Fibroblast of lung (primary cell): ENCODE measurements at regions not wholly inside any gene's neighbourhood (a gene's known extent, or its start where the extent isn't known, plus 50 kb on each side); places are given as distances from the start of the nearest gene placed in this dataset.

Source experiments
- DNase-seq, 2 donors: peaks; one replicate each; pipeline versions ENCODE4 v3.0.0 to v3.0.0-alpha.2; 2010; ENCODE audit warnings: low read depth in 2 of 2
- H2AFZ ChIP-seq: 2 replicates; pipeline ENCODE4 v1.5.1; 2012; ENCODE audit warnings: low read length, control low read depth, inconsistent platforms
- H3K27ac ChIP-seq: 2 replicates; pipeline ENCODE4 v1.5.1; 2011; ENCODE audit warnings: low read length, control low read depth; ENCODE audit not compliant: insufficient read depth
- H3K27me3 ChIP-seq: 2 replicates; pipeline ENCODE4 v1.5.1; 2011; ENCODE audit warnings: mild to moderate bottlenecking, low read length; ENCODE audit not compliant: control insufficient read depth, insufficient read depth
- H3K36me3 ChIP-seq: 2 replicates; pipeline ENCODE4 v1.5.1; 2011; ENCODE audit warnings: low read length; ENCODE audit not compliant: control insufficient read depth, insufficient read depth
- H3K4me1 ChIP-seq: 2 replicates; pipeline ENCODE4 v1.5.1; 2011; ENCODE audit warnings: low read length; ENCODE audit not compliant: control insufficient read depth, insufficient read depth; ENCODE audit errors: extremely low read depth
- H3K4me2 ChIP-seq: 2 replicates; pipeline ENCODE4 v1.5.1; 2011; ENCODE audit warnings: low read length, control low read depth; ENCODE audit not compliant: insufficient read depth; ENCODE audit errors: extremely low read depth
- H3K4me3 ChIP-seq, 4 experiments: fragments of 200-600 bp in 1 of 4; sonication (generic) in 1 of 4; replicated peaks in 1 of 4; 2 replicates each; pipeline ENCODE4 v1.5.1; 2011 to 2016; ENCODE audit warnings: low read length in 4 of 4, low read depth in 3 of 4, mild to moderate bottlenecking in 3 of 4, control low read depth in 2 of 4, inconsistent platforms in 1 of 4, mixed read lengths in 1 of 4; ENCODE audit not compliant: insufficient read depth in 1 of 4; ENCODE audit errors: control extremely low read depth in 1 of 4
- H3K79me2 ChIP-seq: 2 replicates; pipeline ENCODE4 v1.5.1; 2012; ENCODE audit warnings: mild to moderate bottlenecking, low read length, inconsistent platforms; ENCODE audit not compliant: control insufficient read depth, insufficient read depth
- H3K9ac ChIP-seq: 2 replicates; pipeline ENCODE4 v1.5.1; 2011; ENCODE audit warnings: mild to moderate bottlenecking, low read length, control low read depth; ENCODE audit not compliant: insufficient read depth
- H3K9me3 ChIP-seq: 2 replicates; pipeline ENCODE4 v1.5.1; 2012; ENCODE audit warnings: low read depth, low read length; ENCODE audit not compliant: control insufficient read depth, insufficient read depth
- H4K20me1 ChIP-seq: 2 replicates; pipeline ENCODE4 v1.5.1; 2011; ENCODE audit warnings: low read length; ENCODE audit not compliant: control insufficient read depth, insufficient read depth; ENCODE audit errors: extremely low read depth
- CTCF ChIP-seq, 2 donors: IDR thresholded peaks in 1 of 2; conservative IDR thresholded peaks in 1 of 2; 1 replicate in 1 of 2; 2 replicates in 1 of 2; pipeline ENCODE4 v1.5.1; 2011 to 2012; ENCODE audit warnings: low read length in 2 of 2, control low read depth in 1 of 2, inconsistent platforms in 1 of 2, low read depth in 1 of 2, mild to moderate bottlenecking in 1 of 2
- EZH2 ChIP-seq: IDR thresholded peaks from 2 replicates; pipeline ENCODE4 v1.5.1; 2012; ENCODE audit warnings: low read length, control low read depth, mild to moderate bottlenecking; ENCODE audit errors: missing control alignments

GRCh38 chr11:92061456-92062062 lies 163.1 kb upstream of the FAT3 start:
- Histone ChIP-seq H2AFZ (no peak overlapping the region), H3K27ac (no peak overlapping the region), H3K79me2 (no peaks in the 10 kb centered on the region), H3K4me1 (no peaks in the 10 kb centered on the region), H3K27me3 (no peaks in the 10 kb centered on the region), H4K20me1 (no peaks in the 10 kb centered on the region), H3K4me2 (no peak overlapping the region), H3K9me3 (no peaks in the 10 kb centered on the region), H3K9ac (no peak overlapping the region), H3K4me3 (no peak overlapping the region), H3K36me3 (no peaks in the 10 kb centered on the region)
- TF ChIP-seq EZH2 (no peak), CTCF (conservative IDR thresholded peaks at IDR 0.05 in 1 of 2, IDR thresholded peaks at IDR 0.05 in 1 of 2; ENCODE audit: low read depth in 1 of 2, low read length in 2 of 2) (no peak)
- DNase-seq, result no peak

GRCh38 chr11:92057849-92058442 lies 166.7 kb upstream of the FAT3 start:
- H2AFZ ChIP-seq, result no peak overlapping the region
- H3K9ac ChIP-seq, result no peak overlapping the region
- no peak overlapping the region for H3K4me3 ChIP-seq
- H3K36me3 ChIP-seq, result no peaks in the 10 kb centered on the region
- H3K27ac ChIP-seq, result no peak overlapping the region
- TF ChIP-seq EZH2 (no peak), CTCF (conservative IDR thresholded peaks at IDR 0.05 in 1 of 2, IDR thresholded peaks at IDR 0.05 in 1 of 2; ENCODE audit: low read depth in 1 of 2, low read length in 2 of 2) (no peak)
- no peaks in the 10 kb centered on the region for H3K27me3 ChIP-seq
- H4K20me1 ChIP-seq, result no peaks in the 10 kb centered on the region
- no peaks in the 10 kb centered on the region for H3K79me2 ChIP-seq
- no peak for DNase-seq
- H3K9me3 ChIP-seq, result no peaks in the 10 kb centered on the region
- no peak overlapping the region for H3K4me2 ChIP-seq
- no peaks in the 10 kb centered on the region for H3K4me1 ChIP-seq

- H3K79me2 ChIP-seq, result no peaks in the 10 kb centered on the region
- no peaks in the 10 kb centered on the region for H3K4me1 ChIP-seq
- TF ChIP-seq EZH2 (no peak), CTCF (conservative IDR thresholded peaks at IDR 0.05 in 1 of 2, IDR thresholded peaks at IDR 0.05 in 1 of 2; ENCODE audit: low read depth in 1 of 2, low read length in 2 of 2) (no peak)
- no peak overlapping the region for H2AFZ ChIP-seq
- no peaks in the 10 kb centered on the region for H3K27me3 ChIP-seq
- no peak overlapping the region for H3K27ac ChIP-seq
- no peak overlapping the region for H3K4me2 ChIP-seq
- H3K4me3 ChIP-seq, result no peak overlapping the region
- H3K9me3 ChIP-seq, result no peaks in the 10 kb centered on the region
- H3K36me3 ChIP-seq, result no peaks in the 10 kb centered on the region
- no peak for DNase-seq
- H4K20me1 ChIP-seq, result no peaks in the 10 kb centered on the region
- H3K9ac ChIP-seq, result no peak overlapping the region
These were observed 171.4 kb upstream of the FAT3 start for GRCh38 chr11:92053216-92053615.
